ENCODE measurements at regions not wholly inside any gene's neighbourhood (a gene's known extent, or its start where the extent isn't known, plus 50 kb on each side); places are given as distances from the start of the nearest gene placed in this dataset.

- no peaks in the 10 kb centered on the region for H3K9me2 ChIP-seq (ENCODE audit: insufficient read depth, low read length)
- no peaks in the 10 kb centered on the region for H3K79me2 ChIP-seq (replicated peaks; ENCODE audit: insufficient read depth, low read length)
- H3K27ac ChIP-seq (ENCODE audit: low read length), result no peak overlapping the region
- no peaks in the 10 kb centered on the region for H3K36me3 ChIP-seq (ENCODE audit: insufficient read depth, low read length)
- H3K27me3 ChIP-seq (ENCODE audit: insufficient read depth, low read depth, low read length), result no peaks in the 10 kb centered on the region
- H3K9ac ChIP-seq (ENCODE audit: low read length), result no peak overlapping the region
- H3K4me2 ChIP-seq (ENCODE audit: low read length), result no peak overlapping the region
- H3K9me3 ChIP-seq (ENCODE audit: low read length), result no peaks in the 10 kb centered on the region
- no peak overlapping the region for H3K4me3 ChIP-seq (ENCODE audit: low read length)
- no peaks in the 10 kb centered on the region for H4K20me1 ChIP-seq (ENCODE audit: insufficient read depth)
- TF ChIP-seq MXI1 (conservative IDR thresholded peaks at IDR 0.05; ENCODE audit: poor library complexity, severe bottlenecking) (no peak), REST (IDR thresholded peaks at IDR 0.05; ENCODE audit: borderline replicate concordance) (no peak), EP300 (conservative IDR thresholded peaks at IDR 0.05; ENCODE audit: poor library complexity, severe bottlenecking) (no peak), RAD21 (conservative IDR thresholded peaks at IDR 0.05) (no peak), EZH2 (IDR thresholded peaks at IDR 0.05; ENCODE audit: borderline replicate concordance, insufficient read depth, low read length, poor library complexity, severe bottlenecking) (no peak), TAF1 (IDR thresholded peaks at IDR 0.05; ENCODE audit: low read depth) (no peak)
- TF ChIP-seq, protein P1, sequence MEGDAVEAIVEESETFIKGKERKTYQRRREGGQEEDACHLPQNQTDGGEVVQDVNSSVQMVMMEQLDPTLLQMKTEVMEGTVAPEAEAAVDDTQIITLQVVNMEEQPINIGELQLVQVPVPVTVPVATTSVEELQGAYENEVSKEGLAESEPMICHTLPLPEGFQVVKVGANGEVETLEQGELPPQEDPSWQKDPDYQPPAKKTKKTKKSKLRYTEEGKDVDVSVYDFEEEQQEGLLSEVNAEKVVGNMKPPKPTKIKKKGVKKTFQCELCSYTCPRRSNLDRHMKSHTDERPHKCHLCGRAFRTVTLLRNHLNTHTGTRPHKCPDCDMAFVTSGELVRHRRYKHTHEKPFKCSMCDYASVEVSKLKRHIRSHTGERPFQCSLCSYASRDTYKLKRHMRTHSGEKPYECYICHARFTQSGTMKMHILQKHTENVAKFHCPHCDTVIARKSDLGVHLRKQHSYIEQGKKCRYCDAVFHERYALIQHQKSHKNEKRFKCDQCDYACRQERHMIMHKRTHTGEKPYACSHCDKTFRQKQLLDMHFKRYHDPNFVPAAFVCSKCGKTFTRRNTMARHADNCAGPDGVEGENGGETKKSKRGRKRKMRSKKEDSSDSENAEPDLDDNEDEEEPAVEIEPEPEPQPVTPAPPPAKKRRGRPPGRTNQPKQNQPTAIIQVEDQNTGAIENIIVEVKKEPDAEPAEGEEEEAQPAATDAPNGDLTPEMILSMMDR (IDR thresholded peaks at IDR 0.05; ENCODE audit: poor library complexity, severe bottlenecking), result no peak
- H3F3A ChIP-seq (ENCODE audit: insufficient read depth, low read length, poor library complexity, severe bottlenecking), result no peaks in the 10 kb centered on the region
- no peak overlapping the region for H2AFZ ChIP-seq (ENCODE audit: low read depth, low read length)
Measured at GRCh38 chr6:16995511-16996250, 106.2 kb upstream of the STMND1 start.

DNA sequence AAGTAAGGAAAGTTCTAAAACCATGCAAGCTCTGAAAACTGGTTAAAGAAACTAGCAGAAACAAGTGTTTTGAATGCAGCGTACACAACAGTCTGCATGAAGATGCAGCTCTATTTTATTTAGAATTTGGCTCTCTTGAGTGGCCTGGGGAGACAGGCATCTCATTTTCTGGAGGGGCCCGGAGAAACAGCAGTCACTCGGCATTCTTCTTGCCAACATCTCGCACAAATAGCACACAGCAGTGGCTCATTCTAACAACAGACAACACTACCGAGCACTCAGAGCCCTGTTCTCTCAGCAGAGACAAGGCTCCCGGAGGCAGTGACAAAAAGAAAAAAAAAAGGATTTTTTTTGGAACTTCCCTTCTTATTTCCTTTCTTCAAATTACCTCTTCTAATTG is 108.5 kb upstream of the STMND1 start:
- Histone ChIP-seq H4K20me1 (ENCODE audit: insufficient read depth) (no peaks in the 10 kb centered on the region), H3K9ac (ENCODE audit: low read length) (no peak overlapping the region), H3K4me2 (ENCODE audit: low read length) (no peak overlapping the region), H3K4me3 (ENCODE audit: low read length) (no peak overlapping the region), H3K9me3 (ENCODE audit: low read length) (no peaks in the 10 kb centered on the region), H3K27me3 (ENCODE audit: insufficient read depth, low read depth, low read length) (no peaks in the 10 kb centered on the region), H3K9me2 (ENCODE audit: insufficient read depth, low read length) (no peaks in the 10 kb centered on the region), H3K79me2 (replicated peaks; ENCODE audit: insufficient read depth, low read length) (no peaks in the 10 kb centered on the region), H2AFZ (ENCODE audit: low read depth, low read length) (no peak overlapping the region), H3K36me3 (ENCODE audit: insufficient read depth, low read length) (no peaks in the 10 kb centered on the region), H3K27ac (ENCODE audit: low read length) (no peak overlapping the region), H3F3A (ENCODE audit: insufficient read depth, low read length, poor library complexity, severe bottlenecking) (no peaks in the 10 kb centered on the region)
- no peak for TF ChIP-seq RAD21 (conservative IDR thresholded peaks at IDR 0.05)
- TF ChIP-seq TAF1 (IDR thresholded peaks at IDR 0.05; ENCODE audit: low read depth), result no peak
- TF ChIP-seq EZH2 (IDR thresholded peaks at IDR 0.05; ENCODE audit: borderline replicate concordance, insufficient read depth, low read length, poor library complexity, severe bottlenecking), result no peak
- TF ChIP-seq EP300 (conservative IDR thresholded peaks at IDR 0.05; ENCODE audit: poor library complexity, severe bottlenecking), result no peak
- TF ChIP-seq REST (IDR thresholded peaks at IDR 0.05; ENCODE audit: borderline replicate concordance), result no peak
